Sigmoid colon (tissue), 4 donors: ENCODE measurements at regions not wholly inside any gene's neighbourhood (a gene's known extent, or its start where the extent isn't known, plus 50 kb on each side); places are given as distances from the start of the nearest gene placed in this dataset.

Experiments used
- EP300 ChIP-seq, 4 donors: sonication (generic); formaldehyde crosslinking; IDR thresholded peaks; one replicate each; pipeline ENCODE4 v1.6.1; 2017; ENCODE audit warnings: antibody characterized with exemption in 4 of 4
- POLR2A ChIP-seq, 2 donors: fragments of 450-650 bp; IDR thresholded peaks; one replicate each; pipeline ENCODE4 v1.6.1; 2016; ENCODE audit warnings: antibody characterized with exemption in 2 of 2, mild to moderate bottlenecking in 2 of 2, moderate library complexity in 2 of 2
- POLR2AphosphoS5 ChIP-seq, 4 donors: sonication (generic); formaldehyde crosslinking; IDR thresholded peaks; one replicate each; pipeline ENCODE4 v1.6.1; 2017; ENCODE audit warnings: antibody characterized with exemption in 4 of 4
- TF ChIP-seq, protein P1 (sequence below), 4 experiments: fragments of 450-650 bp in 3 of 4; fragments of 200-600 bp in 1 of 4; IDR thresholded peaks; one replicate each; pipeline ENCODE4 v1.5.1; 2016 to 2019; ENCODE audit warnings: antibody characterized with exemption in 4 of 4, mild to moderate bottlenecking in 3 of 4, moderate library complexity in 2 of 4

DNA sequence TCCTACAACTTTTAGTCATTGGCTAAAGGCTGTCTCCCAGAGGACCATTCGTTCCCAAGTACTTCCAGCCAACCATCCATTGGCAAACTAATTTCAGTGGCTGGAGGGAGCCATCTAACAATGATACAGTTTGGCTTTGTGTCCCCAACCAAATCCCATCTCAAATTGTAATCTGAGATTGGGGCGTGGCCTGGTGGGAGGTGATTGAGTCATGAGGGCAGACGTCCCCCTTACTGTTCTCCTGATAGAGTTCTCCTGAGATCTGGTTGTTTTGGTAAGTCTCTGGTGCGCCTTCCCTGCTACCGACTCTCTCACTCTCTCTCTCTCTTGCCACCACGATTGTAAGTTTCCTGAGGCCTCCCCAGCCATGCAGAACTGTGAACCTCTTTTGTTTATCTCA lies 99.7 kb upstream of the FUT8 start:
- TF ChIP-seq, protein P1, sequence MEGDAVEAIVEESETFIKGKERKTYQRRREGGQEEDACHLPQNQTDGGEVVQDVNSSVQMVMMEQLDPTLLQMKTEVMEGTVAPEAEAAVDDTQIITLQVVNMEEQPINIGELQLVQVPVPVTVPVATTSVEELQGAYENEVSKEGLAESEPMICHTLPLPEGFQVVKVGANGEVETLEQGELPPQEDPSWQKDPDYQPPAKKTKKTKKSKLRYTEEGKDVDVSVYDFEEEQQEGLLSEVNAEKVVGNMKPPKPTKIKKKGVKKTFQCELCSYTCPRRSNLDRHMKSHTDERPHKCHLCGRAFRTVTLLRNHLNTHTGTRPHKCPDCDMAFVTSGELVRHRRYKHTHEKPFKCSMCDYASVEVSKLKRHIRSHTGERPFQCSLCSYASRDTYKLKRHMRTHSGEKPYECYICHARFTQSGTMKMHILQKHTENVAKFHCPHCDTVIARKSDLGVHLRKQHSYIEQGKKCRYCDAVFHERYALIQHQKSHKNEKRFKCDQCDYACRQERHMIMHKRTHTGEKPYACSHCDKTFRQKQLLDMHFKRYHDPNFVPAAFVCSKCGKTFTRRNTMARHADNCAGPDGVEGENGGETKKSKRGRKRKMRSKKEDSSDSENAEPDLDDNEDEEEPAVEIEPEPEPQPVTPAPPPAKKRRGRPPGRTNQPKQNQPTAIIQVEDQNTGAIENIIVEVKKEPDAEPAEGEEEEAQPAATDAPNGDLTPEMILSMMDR (IDR thresholded peaks at IDR 0.05): no peak
- no peak for TF ChIP-seq POLR2A (IDR thresholded peaks at IDR 0.05)
- TF ChIP-seq EP300 (IDR thresholded peaks at IDR 0.05): no peak
- no peak for TF ChIP-seq POLR2AphosphoS5 (IDR thresholded peaks at IDR 0.05)
